GM10248 (cell line): ENCODE measurements at regions not wholly inside any gene's neighbourhood (a gene's known extent, or its start where the extent isn't known, plus 50 kb on each side); places are given as distances from the start of the nearest gene placed in this dataset.

Experiments
- CTCF ChIA-PET: fragments of 300-600 bp; sonication (Branson Sonifier 250); formaldehyde crosslinking; extraction: SDS; loops from one replicate; lab custom pipeline; 2021; ENCODE audit warnings: antibody characterized with exemption; lab: Yijun Ruan, JAX
- POLR2A ChIA-PET: fragments of 350-650 bp; sonication (Branson Sonifier 250); formaldehyde crosslinking; extraction: SDS; loops from one replicate; lab custom pipeline; 2020; ENCODE audit warnings: antibody characterized with exemption; lab: Yijun Ruan, JAX
- DNase-seq: peaks from one replicate; pipeline ENCODE4 v3.0.0; 2012; ENCODE audit errors: extremely low spot score
- CTCF ChIP-seq: IDR thresholded peaks from 2 replicates; pipeline ENCODE4 v1.5.1; 2012; ENCODE audit warnings: mild to moderate bottlenecking, low read depth; ENCODE audit errors: extremely low read depth, missing control alignments, control extremely low read depth

- CTCF ChIA-PET, result interaction anchor here (0.9 to 5.4 kb wide), 9 partner anchors 8 to 641 kb away, joined by 3 to 47 read pairs (median 6); no protein-coding TSS in a partner anchor
- POLR2A ChIA-PET, result no interaction called here
- no peak for TF ChIP-seq CTCF
- DNase-seq, result no peak
Measured at GRCh38 chr14:54177641-54178621, 218.9 kb upstream of the CDKN3 start.

- no peak for TF ChIP-seq CTCF
- POLR2A ChIA-PET, result no interaction called here
- CTCF ChIA-PET, result interaction anchor here (1.2 to 1.7 kb wide), 3 partner anchors 8 to 661 kb away, joined by 3 to 11 read pairs (median 4); no protein-coding TSS in a partner anchor
Measured at GRCh38 chr14:54182419-54183045, 214.3 kb upstream of the CDKN3 start.

GRCh38 chr14:54186821-54187763, 209.7 kb upstream of the CDKN3 start:
- no peak for DNase-seq
- TF ChIP-seq CTCF, result no peak
- CTCF ChIA-PET, result interaction anchor here (0.9 to 2.6 kb wide), 7 partner anchors 10 to 142 kb away, joined by 3 to 20 read pairs (median 3); no protein-coding TSS in a partner anchor
- POLR2A ChIA-PET, result no interaction called here

More at GRCh38 chr14:54182419-54183045, 214.3 kb upstream of the CDKN3 start:
- no peak for DNase-seq

- CTCF ChIA-PET, result interaction anchor here (1.3 to 2.6 kb wide), 3 partner anchors 9 to 14 kb away, joined by 3 to 20 read pairs (median 12); no protein-coding TSS in a partner anchor
- no peak for TF ChIP-seq CTCF
- no peak for DNase-seq
- POLR2A ChIA-PET, result no interaction called here
Measured at GRCh38 chr14:54188064-54188666, 208.6 kb upstream of the CDKN3 start.

- TF ChIP-seq CTCF, result no peak
- DNase-seq, result no peak
- ChIA-PET CTCF (interaction anchor here (0.9 kb wide), 1 partner anchor 11 kb away, joined by 4 read pairs; no protein-coding TSS in a partner anchor), POLR2A (no interaction called here)
Measured at GRCh38 chr14:54189333-54189732, 207.5 kb upstream of the CDKN3 start.
